RPMI8226 (cell line): ENCODE measurements at regions not wholly inside any gene's neighbourhood (a gene's known extent, or its start where the extent isn't known, plus 50 kb on each side); places are given as distances from the start of the nearest gene placed in this dataset.
A peak's percentile ranks its signal among the peaks of the same experiment; 100 is the strongest.

Source experiments
- DNase-seq: peaks from one replicate; pipeline ENCODE4 v3.0.0-alpha.2; 2015

- DNase-seq: no peak
Measured at GRCh38 chr11:28566339-28567089, 458.3 kb downstream of the METTL15 start.

DNA sequence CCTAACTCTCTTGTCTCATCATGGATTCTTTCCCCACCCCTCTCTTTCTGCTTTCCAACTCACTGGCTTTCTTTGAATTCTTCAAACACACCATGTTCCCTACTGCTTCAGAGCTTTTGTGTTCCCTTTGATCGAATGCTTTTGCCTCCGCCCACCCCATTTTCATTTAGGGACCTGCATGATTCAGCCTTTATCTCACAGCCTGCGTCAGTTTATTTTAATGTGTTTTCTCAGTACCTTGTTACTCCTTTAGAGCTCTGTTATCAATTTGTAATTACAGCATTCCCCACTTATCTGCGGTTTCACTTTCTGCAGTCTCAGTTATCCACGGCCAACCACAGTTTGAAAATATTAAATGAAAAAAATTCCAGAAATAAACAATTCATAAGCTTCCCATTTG is 451.3 kb downstream of the METTL15 start:
- no peak for DNase-seq

DNA sequence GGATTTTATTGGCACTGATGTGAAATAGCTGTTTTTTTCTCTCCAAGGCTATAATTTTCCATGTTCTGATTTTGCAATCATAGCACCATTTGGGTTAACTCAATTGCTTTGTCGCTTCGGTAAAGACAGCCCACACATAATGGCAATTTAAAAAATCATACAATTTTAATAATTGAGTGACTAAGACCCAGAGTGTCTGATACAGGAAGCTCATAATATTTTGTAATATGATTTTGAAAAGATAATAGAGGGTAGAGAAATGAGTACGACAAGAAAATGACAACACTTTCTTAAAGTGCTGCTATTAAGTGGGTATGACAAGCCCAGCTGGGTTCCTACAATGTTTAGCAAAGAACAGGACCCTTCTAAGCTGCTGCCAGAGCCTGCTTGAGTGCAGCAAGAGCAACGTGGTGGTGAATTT is 439.1 kb downstream of the METTL15 start:
- DNase-seq: no peak

GRCh38 chr11:28545536-28545935 is 437.3 kb downstream of the METTL15 start:
- no peak for DNase-seq

GRCh38 chr11:28542561-28542960 is 434.4 kb downstream of the METTL15 start:
- no peak for DNase-seq

DNA sequence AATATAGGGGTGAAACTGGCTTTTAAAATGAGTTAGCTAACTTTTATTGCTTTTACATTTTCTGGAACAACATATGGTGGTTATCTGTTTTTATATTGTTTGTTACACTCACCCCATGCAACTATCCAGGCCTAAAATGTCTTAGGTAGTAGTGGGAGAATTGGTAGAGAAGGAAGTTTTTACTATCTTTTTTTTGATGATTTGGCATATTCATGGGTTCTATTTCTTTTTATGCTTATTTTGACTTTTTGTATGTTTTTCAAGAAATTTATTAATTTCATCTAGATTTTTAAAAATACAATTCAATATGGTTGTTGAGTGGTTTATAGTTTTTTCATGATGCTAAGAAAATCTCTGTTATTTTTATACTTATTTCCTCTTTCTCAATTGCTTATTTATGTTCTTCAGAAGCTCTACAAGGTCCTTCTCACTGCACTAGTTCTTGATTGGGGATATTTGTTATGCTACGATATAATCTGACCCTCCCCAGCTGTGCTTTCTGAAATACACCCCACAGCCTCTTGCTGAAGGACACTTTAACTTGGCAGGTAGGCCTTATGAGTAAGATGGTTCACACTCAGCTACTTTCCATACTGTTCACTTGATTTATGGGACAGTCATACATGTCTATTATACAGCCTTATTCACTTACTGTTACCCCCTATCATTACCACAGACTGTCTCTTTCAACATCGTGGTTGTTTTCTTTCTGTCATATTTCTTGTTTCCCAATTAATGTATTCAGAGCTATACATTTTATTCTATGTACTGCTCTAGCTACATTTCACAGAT is 431.2 kb downstream of the METTL15 start:
- DNase-seq: no peak

- no peak for DNase-seq
Measured at GRCh38 chr11:28537822-28538221, 429.6 kb downstream of the METTL15 start.

DNA sequence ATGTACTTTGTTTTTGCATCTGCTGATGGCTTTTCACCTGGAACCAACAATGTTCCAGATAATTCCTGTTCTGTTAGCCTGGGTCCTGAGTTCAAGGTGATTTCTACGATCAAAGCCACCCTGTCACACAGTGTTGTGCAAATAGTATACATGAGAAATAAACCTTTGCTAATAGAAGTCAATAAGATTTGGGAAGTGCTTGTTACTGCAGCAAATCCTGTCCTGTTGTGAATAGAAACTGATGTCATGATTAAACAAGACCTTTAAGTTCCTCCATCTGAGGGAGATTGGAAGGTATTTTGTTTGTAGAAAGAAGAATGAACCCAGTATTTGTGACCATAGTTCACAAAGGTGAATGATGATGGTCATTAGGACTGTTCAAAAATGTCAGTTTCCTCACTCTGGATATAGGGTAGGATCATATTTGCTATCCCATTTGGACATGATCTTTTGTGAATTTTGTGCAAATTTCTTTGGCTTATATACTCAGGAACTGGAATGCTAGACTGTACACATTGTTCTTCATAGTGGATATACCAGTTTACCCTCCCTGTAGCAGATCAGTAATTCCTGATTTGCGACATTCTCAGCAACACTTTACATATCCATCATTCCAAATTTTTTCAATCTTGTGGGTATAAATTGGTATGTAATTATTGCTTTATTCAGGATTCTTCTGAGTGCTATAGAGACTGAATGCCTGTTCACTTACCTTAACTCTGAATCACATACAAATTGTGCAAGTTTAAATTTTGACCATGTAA is 428.5 kb downstream of the METTL15 start:
- no peak for DNase-seq

- no peak for DNase-seq
Measured at GRCh38 chr11:28535677-28536076, 427.5 kb downstream of the METTL15 start.

DNA sequence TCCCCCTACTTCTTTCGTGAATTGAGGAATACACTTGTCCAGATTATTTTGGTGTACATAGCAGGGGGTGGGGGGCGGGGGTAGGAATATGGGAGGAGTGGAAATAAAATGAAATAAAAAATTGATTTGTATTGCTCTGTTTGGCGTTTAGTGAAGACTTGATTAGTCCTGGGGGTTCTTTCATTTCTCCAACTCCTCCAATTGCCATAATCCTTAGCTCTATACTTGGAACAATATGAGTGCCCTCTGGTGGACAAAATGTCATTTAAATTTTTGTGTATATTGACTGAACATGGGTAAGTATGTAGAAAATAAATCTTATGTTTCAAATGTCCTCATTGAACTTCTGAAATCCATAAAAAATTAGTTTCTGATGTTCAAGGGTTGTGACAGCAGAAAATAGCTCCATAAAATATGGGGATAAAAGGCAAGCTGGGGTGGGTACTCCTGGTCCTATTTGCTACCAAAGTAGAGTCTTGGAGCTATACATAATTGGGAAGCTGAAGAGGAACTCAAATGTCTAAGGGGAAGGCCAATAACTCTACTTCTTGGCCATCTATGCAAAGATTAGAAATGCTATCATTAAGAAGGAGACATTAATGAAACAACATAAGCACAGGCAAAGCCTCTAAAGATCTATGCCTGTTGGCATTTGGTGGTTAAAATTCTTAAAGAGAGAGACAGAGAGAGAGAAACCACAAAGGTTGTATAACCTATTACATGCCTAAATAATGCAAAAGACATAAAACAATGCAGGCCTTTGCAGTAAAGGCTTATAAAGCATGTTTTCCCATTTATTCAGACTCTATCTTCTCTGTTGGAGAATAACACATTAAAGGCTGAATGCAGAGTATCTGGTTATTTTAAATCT is 421.6 kb downstream of the METTL15 start:
- peak; percentile 38 for DNase-seq

DNA sequence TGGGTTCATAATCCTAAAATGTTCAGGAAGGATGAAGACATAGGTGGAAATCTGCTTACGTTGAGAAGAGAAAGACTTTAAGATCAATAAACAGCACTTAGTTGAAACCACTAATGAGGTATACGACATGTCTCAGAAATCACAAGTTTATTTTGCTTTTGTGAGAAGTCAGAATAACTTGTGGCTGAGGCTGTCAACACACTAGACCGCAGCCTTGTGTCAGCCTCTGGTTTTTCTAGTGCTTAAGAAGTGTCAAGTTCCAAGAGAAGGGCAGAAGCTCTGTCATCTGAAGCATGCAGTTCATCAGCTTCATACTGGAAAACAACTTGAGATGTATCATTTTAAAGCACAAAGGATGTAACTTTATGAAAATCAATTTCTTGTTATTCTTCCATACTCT is 420.9 kb downstream of the METTL15 start:
- no peak for DNase-seq

- no peak for DNase-seq
Measured at GRCh38 chr11:28528217-28528616, 420.0 kb downstream of the METTL15 start.

DNA sequence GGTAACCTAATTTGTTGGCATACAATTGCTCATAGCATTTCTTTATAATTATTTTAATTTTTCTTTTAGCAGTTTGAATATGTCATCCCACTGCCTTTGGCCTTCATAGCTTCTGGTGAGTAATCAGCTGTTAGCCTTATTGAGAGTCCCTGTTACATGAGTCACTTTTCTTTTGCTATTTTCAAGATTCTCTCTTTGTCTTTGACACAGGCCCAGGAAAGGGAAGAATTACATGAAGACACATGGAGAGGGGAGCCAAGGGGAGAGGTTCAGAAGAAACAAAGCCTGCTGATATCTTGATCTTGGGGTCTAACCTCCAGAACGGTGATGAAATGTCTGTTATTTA is 418.2 kb downstream of the METTL15 start:
- DNase-seq: no peak

DNA sequence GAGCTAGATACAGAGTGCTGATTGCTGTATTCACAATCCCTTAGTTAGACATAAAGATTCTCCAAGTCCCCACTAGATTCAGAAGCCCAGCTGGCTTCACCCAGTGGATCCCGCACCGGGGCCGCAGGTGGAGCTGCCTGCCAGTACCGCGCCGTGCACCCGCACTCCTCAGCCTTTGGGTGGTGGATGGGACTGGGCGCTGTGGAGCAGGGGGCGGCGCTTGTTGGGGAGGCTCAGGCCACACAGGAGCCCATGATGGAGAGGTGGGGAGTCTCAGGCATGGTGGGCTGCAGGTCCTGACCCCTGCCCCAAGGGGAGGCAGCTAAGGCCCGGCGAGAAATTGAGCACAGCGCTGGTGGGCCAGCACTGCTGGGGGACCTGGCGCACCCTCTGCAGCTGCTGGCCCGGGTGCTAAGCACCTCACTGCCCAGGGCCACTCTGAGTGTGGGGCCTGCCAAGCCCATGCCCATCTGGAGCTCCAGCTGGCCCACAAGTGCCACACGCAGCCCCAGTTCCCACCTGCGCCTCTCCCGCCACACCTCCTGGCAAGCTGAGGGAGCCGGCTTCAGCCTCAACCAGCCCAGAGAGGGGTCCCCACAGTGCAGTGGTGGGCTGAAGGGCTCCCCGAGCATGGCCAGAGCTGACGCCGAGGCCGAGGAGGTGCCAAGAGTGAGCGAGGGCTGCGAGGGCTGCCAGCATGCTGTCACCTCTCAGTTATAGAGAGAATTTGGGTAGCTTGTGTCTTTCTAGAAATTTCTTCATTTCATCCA is 417.6 kb downstream of the METTL15 start:
- DNase-seq: no peak

DNA sequence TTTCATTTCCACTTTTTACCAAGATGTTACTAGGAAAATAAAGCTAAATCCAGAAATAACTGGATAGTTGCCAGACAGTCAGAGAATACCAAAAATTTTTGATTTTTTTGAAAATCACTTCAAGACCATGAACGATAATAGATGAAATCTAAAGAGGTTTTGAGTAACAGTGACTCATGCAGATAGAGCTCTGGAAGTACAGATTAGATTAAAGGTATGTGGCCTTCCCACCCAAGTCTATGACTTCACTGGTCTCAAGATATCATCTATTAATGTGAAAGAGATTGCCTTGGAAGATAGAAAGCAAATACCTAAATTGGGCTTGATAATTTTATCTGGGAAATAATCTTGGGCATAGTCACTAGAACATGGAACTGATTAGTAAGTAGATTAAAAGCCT is 415.9 kb downstream of the METTL15 start:
- DNase-seq: no peak

DNA sequence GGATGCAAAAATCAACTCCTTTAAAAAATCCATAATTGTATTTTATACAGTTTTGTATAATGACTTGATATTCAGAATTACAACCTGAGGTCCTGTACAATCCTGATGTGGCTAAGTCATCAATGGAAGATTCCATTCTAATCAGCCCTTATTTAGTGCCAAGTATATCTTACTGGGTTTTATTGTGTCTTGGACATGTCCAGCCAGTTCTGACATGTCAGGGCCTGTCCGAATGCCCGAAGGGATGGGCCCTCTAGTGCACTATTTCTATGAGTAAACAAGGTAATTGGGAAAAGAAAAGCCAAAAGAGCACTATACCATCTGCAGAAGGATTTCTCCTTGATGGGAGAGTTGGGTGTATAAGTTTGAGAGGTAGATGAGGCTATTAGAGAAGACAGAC is 412.9 kb downstream of the METTL15 start:
- DNase-seq: no peak

- DNase-seq: no peak
Measured at GRCh38 chr11:28520291-28520690, 412.1 kb downstream of the METTL15 start.

- no peak for DNase-seq
Measured at GRCh38 chr11:28518825-28519224, 410.6 kb downstream of the METTL15 start.

- no peak for DNase-seq
Measured at GRCh38 chr11:28517621-28518020, 409.4 kb downstream of the METTL15 start.

- DNase-seq: no peak
Measured at GRCh38 chr11:28514391-28514790, 406.2 kb downstream of the METTL15 start.

DNA sequence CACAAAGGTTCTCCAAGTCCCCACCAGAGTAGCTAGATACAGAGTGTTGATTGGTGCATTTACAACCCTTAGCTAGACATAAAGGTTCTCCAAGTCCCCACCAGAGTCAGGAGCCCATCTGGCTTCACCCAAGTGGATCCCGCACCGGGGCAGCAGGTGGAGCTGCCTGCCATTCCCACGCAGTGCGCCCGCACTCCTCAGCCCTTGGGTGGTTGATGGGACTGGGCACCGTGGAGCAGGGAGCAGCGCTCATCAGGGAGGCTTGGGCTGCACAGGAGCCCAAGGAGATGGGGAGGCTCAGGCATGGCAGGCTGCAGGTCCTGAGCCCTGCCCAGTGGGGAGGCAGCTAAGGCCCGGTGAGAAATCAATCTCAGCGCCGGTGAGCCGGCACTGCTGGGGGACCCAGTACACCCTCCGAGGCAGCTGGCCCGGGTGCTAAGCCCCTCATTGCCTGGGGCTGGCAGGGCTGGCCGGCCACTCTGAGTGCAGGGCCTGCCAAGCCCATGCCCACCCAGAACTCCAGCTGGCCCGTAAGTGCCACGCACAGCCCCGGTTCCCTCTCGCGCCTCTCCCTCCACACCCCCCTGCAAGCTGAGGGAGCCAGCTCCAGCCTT is 404.1 kb downstream of the METTL15 start:
- DNase-seq: no peak

GRCh38 chr11:28505232-28505631 is 397.0 kb downstream of the METTL15 start:
- no peak for DNase-seq
